Neural crest cell (in vitro differentiated cells): ENCODE measurements at regions not wholly inside any gene's neighbourhood (a gene's known extent, or its start where the extent isn't known, plus 50 kb on each side); places are given as distances from the start of the nearest gene placed in this dataset.

ENCODE experiments used
- DNase-seq: peaks from one replicate; pipeline ENCODE4 v3.0.0; 2021; ENCODE audit warnings: low read depth, mixed read lengths, low spot score
- H3K27ac Mint-ChIP-seq: one replicate; pipeline ENCODE4 v1.8.0; 2021; ENCODE audit warnings: mild to moderate bottlenecking, mixed read lengths; ENCODE audit not compliant: unreplicated experiment
- H3K27me3 Mint-ChIP-seq: 2 replicates; pipeline ENCODE4 v1.8.0; 2021; ENCODE audit warnings: low read depth, mild to moderate bottlenecking, mixed read lengths
- H3K36me3 Mint-ChIP-seq: 2 replicates; pipeline ENCODE4 v1.8.0; 2021; ENCODE audit warnings: low read depth, mild to moderate bottlenecking, mixed read lengths
- H3K4me1 Mint-ChIP-seq: 2 replicates; pipeline ENCODE4 v1.8.0; 2021; ENCODE audit warnings: mixed read lengths
- H3K4me3 Mint-ChIP-seq: one replicate; pipeline ENCODE4 v1.8.0; 2021; ENCODE audit warnings: mild to moderate bottlenecking, mixed read lengths
- H3K9me3 Mint-ChIP-seq: 2 replicates; pipeline ENCODE4 v1.8.0; 2021; ENCODE audit warnings: mixed read lengths
- TF ChIP-seq, protein P1 (sequence below): fragments of 200-600 bp; sonication (generic); conservative IDR thresholded peaks from 2 replicates; pipeline ENCODE4 v1.5.0; 2021; ENCODE audit warnings: antibody characterized with exemption, mild to moderate bottlenecking

DNA sequence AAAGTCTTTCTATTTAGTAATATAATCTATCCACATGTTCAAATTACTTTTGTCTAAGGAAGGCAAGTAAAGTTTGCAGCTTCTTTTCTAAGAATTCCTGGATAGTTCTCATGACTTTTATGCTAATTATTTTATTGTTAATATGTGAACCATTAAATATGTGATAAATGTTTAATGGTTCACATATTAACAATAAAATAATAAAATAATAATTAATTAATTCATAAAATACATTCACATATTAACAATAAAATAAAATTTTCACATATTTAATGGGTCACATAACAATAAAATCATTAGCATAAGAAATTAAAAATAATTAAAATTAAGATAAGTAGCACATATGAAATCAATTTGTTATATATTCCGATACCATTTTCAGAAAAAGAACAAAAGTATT lies 1352.4 kb downstream of the ARAP2 start:
- Mint-ChIP-seq H3K4me1 (no peaks in the 10 kb centered on the region), H3K27ac (no peak overlapping the region), H3K9me3 (no peaks in the 10 kb centered on the region), H3K4me3 (no peak overlapping the region), H3K36me3 (no peaks in the 10 kb centered on the region), H3K27me3 (no peaks in the 10 kb centered on the region)
- TF ChIP-seq, protein P1, sequence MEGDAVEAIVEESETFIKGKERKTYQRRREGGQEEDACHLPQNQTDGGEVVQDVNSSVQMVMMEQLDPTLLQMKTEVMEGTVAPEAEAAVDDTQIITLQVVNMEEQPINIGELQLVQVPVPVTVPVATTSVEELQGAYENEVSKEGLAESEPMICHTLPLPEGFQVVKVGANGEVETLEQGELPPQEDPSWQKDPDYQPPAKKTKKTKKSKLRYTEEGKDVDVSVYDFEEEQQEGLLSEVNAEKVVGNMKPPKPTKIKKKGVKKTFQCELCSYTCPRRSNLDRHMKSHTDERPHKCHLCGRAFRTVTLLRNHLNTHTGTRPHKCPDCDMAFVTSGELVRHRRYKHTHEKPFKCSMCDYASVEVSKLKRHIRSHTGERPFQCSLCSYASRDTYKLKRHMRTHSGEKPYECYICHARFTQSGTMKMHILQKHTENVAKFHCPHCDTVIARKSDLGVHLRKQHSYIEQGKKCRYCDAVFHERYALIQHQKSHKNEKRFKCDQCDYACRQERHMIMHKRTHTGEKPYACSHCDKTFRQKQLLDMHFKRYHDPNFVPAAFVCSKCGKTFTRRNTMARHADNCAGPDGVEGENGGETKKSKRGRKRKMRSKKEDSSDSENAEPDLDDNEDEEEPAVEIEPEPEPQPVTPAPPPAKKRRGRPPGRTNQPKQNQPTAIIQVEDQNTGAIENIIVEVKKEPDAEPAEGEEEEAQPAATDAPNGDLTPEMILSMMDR, result no peak
- DNase-seq, result no peak

- H3K9me3 Mint-ChIP-seq, result no peaks in the 10 kb centered on the region
- no peaks in the 10 kb centered on the region for H3K4me1 Mint-ChIP-seq
- no peak for DNase-seq
- no peaks in the 10 kb centered on the region for H3K27me3 Mint-ChIP-seq
- H3K36me3 Mint-ChIP-seq, result no peaks in the 10 kb centered on the region
- no peak overlapping the region for H3K4me3 Mint-ChIP-seq
- TF ChIP-seq, protein P1, result no peak
- no peak overlapping the region for H3K27ac Mint-ChIP-seq
These were observed 1350.9 kb downstream of the ARAP2 start for GRCh38 chr4:34893382-34893781.

DNA sequence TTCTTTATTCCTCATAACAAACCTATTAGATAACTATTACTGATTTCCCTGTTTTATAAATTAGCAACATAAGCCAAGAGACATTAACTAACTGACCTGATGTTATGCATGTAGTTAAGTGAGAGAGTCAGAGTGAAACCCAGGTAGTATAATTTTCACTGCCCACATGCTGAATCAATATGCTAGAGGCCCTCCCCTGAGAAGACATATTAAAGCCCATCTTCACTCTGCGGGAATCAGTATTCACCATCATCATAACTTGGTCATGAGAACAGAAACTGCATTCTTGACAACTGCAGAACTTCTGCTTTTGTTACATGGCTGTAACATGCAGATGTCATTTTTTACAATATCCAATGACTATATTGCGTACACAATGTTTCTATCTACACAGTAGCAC lies 1324.3 kb downstream of the ARAP2 start:
- Mint-ChIP-seq H3K36me3 (no peaks in the 10 kb centered on the region), H3K9me3 (no peaks in the 10 kb centered on the region), H3K4me3 (no peak overlapping the region), H3K27ac (no peak overlapping the region), H3K4me1 (peaks cover 5% of the 10 kb centered on the region), H3K27me3 (no peaks in the 10 kb centered on the region)
- TF ChIP-seq, protein P1, result no peak
- no peak for DNase-seq

GRCh38 chr4:34921391-34921790 lies 1322.9 kb downstream of the ARAP2 start:
- Mint-ChIP-seq H3K4me1 (peaks cover 5% of the 10 kb centered on the region), H3K27ac (no peak overlapping the region), H3K9me3 (no peaks in the 10 kb centered on the region), H3K27me3 (no peaks in the 10 kb centered on the region), H3K4me3 (no peak overlapping the region), H3K36me3 (no peaks in the 10 kb centered on the region)
- DNase-seq, result no peak
- TF ChIP-seq, protein P1, result no peak

DNA sequence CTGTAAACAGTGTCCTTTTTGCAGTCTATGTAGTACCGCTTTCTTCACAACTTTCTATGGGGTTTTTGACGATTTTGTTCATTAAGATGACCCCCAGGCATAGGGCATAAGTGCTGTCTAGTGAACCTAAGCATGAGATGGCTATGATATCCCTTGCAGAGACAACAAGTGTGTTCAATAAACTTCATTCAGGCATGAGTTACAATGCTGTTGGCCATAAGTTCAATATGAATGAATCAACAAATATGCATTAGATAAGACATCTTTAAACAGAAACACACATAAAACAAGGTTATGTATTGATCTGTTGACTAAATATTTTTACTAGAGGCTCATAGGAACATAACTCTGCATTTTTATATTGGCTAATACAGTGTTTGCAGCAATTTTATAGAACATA lies 1322.0 kb downstream of the ARAP2 start:
- DNase-seq, result no peak

More for the DNA sequence above, 1322.0 kb downstream of the ARAP2 start:
- Mint-ChIP-seq H3K36me3 (no peaks in the 10 kb centered on the region), H3K4me3 (no peak overlapping the region), H3K27me3 (no peaks in the 10 kb centered on the region), H3K4me1 (peaks cover 5% of the 10 kb centered on the region), H3K9me3 (no peaks in the 10 kb centered on the region), H3K27ac (no peak overlapping the region)
- TF ChIP-seq, protein P1, result no peak
